ENCODE measurements at regions not wholly inside any gene's neighbourhood (a gene's known extent, or its start where the extent isn't known, plus 50 kb on each side); places are given as distances from the start of the nearest gene placed in this dataset.
"Not testable (repeated sequence)": the region's sequence is repeated elsewhere in the genome, so short reads cannot be mapped to it uniquely, and the experiment has no call there.

DNA sequence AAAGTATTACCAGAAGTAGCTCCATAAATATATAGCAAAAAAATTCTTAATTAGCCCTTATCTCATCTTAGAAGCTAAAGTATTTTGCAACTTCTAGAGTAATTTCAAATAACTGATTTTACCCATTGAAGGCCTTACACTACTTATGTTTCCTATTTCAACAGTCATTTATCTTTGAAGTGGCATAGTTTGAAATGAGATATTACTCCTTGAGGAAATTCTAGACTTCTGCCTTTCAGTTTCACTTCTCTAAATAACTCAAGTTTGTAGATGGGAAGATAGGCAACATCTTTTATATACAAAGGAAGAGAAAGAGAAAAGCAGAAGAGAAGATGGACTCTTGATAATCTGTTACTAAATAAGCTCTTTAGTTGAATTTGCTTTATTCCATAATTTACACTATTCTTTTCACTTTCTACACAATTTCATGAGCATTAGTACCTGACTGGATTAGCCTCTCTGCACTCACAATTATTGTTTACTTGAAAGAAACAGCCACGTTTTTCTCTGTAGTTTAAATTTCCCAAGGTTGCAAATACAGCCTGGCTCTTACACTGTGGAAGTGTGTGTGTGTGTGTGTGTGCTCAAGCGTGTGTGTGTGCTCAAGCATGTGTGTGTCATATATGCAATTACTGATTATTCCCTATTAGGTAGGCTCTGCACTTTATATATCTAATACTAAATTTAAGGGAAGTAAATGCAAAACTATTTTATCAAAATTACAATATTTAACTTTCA is 60.6 kb upstream of the EMB start:
- no peak for DNase-seq (ENCODE audit: low spot score)

- DNase-seq (ENCODE audit: low spot score): not testable (repeated sequence)
Measured at GRCh38 chr5:50513028-50513457, 72.0 kb upstream of the EMB start.

- not testable (repeated sequence) for DNase-seq (ENCODE audit: low spot score)
Measured at GRCh38 chr5:50521060-50521459, 80.0 kb upstream of the EMB start.

DNA sequence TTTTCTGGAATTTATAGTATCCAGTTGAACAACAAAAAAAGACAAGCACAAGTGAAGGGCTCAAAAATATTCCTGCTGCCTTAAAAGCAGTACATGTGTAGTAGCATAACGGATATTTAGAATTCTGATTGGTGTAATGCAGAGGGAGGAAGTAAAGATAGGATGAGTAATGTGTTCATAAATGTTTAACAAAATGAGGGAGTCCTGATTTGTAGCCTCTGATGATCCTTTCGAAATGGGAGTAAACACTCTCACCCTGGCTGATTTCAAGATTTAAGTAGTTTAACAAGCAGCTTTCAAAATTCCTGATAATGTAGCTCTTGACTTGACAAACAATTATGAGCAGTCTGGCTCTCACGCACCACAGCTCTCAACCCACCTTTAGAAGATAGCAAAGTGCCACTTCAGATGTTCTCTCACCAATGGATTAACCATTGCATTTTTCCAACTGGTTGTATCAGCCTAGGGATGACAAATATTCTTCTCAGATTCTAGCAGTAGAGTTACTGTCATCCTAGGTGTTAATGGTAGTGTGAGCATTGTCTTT is 86.5 kb upstream of the EMB start:
- DNase-seq (ENCODE audit: low spot score): not testable (repeated sequence)

DNA sequence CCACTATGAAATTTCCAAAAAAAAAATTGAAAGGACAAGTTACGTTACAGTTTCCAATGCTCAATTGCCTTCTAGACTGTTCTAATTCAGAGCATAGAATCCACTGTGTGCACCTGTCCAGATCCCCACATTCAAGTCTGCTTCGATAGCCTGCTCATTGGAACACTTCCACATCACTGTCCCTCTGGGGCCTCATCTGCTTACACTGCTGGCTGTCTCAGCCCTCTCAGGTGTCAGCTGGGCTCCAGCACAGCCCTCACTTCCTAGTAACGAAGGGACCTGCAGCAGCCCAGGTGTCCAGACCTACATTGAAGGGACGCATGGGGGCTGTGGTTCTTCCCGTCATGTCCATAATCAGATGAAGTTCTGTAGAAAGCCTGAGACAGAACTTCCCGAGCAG is 94.3 kb upstream of the EMB start:
- no peak for DNase-seq (ENCODE audit: low spot score)

DNA sequence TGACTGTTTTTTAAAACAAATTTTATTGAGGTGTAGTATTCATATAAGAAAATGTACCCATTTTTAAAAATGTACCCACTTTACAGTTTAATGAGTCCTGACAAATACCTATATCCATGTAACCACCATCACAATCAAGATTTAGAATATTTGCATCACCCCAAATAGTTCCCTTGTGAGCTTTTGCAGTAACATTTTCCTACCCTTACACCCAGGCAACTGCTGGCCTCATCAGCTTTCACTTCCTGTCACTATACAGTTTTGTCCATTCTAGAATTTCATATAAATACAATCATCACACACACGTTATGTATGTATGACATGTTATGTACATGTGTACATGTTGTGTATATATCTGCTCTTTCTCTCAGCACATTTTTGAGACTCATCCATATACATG is 96.4 kb upstream of the EMB start:
- not testable (repeated sequence) for DNase-seq (ENCODE audit: low spot score)

GRCh38 chr5:50547303-50547702 is 106.2 kb upstream of the EMB start:
- no peak for DNase-seq (ENCODE audit: low spot score)

DNA sequence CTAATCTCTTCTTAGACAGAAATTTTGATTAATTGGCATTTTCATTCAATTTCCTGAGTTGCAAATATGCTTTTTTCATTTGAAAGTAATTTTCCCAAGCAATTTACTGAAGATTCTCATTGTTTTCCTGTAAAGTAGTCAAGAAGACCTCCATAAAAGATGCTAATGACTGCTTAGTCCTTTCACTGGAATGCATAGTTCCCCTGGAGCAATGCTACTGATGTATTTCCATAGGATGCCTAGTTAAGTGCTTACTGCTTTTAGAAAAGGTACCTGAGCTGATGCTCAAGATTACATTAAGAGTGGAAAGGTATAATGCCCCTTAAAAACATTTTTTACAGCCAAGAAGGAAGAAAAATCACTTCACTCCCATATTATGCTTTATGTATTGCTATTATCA is 109.2 kb upstream of the EMB start:
- DNase-seq (ENCODE audit: low spot score): no peak

DNA sequence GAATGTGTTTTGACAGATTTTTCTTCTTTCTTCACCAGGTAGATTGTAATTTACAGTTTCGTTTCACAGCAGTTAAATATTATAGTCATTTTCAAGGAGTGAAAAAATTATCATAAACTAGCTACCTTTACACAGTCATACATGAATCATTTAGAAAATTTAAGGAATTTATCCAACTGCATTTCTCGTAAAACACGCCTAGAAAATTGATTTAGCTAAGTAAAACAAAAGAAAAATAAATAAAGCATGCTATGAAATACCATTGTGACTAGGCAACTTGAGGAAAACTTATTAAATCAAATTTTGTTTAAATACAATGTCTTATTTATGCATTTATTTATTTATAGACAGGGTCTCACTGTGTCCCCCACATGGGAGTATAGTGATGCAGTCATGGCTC is 109.9 kb upstream of the EMB start:
- DNase-seq (ENCODE audit: low spot score): no peak

DNA sequence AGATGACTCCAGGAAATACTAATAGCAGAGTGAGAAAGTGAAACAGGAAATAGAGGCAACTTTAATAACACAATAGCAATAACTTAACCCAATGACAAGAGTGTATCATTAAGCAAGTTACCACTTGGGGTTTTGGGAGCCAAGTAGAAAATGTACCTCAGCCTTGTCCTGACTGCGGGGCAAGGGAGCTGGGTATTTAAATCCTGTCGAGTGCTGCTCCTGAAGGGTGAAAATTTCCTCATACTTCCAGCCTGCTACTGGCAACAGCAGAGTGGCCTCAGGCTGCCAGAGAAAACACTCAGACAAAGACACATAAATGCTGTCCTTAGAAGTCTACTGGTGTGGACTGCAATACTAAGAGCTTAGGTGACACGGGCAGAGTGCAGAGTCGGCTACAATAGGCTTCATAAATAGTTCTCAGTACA is 112.5 kb upstream of the EMB start:
- no peak for DNase-seq (ENCODE audit: low spot score)

- not testable (repeated sequence) for DNase-seq (ENCODE audit: low spot score)
Measured at GRCh38 chr5:50558640-50559039, 107.8 kb upstream of the PARP8 start.

- no peak for DNase-seq (ENCODE audit: low spot score)
Measured at GRCh38 chr5:50559955-50560354, 106.5 kb upstream of the PARP8 start.

DNA sequence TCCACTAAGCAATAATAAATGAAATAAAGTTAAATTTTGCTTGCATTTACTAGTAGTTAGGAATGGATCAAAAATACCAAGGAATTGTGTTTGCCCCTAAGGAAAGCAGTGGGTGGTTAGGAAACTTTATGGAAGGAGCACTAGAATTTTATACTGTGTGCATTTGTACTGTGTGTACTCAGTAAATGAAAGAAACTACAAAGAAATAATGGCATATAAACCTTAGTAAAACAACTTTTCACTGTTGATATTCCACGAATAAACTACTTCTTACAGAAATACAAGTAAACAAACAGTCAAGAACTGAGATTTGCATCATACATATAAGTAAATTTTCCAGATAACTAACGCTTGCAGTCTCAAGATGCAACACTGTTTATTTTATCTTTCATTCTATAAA is 103.7 kb upstream of the PARP8 start:
- no peak for DNase-seq (ENCODE audit: low spot score)

- no peak for DNase-seq (ENCODE audit: low spot score)
Measured at GRCh38 chr5:50564079-50564478, 102.4 kb upstream of the PARP8 start.

GRCh38 chr5:50564558-50564957 is 101.9 kb upstream of the PARP8 start:
- DNase-seq (ENCODE audit: low spot score): no peak

DNA sequence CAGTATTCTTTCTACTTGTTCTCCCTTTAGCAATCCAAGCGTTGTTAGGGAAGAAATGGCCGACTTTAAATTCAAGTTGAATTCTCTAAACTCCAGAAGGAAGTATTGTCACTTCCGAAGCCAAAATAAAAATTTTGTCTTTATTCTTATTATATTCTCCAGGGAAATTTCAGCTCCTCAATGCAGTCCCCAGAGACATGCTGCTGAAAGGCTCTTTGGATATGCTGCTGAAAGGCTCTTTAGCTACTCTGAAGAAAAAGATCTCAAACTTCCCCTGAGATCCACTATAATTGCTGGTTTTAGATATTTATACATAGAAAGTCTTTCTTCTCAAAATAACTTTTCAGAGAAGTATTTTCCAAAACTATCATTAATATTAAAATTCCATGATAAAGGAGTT is 92.3 kb upstream of the PARP8 start:
- no peak for DNase-seq (ENCODE audit: low spot score)

- no peak for DNase-seq (ENCODE audit: low spot score)
Measured at GRCh38 chr5:50575740-50576139, 90.7 kb upstream of the PARP8 start.

GRCh38 chr5:50576265-50576664 is 90.2 kb upstream of the PARP8 start:
- DNase-seq (ENCODE audit: low spot score): no peak

DNA sequence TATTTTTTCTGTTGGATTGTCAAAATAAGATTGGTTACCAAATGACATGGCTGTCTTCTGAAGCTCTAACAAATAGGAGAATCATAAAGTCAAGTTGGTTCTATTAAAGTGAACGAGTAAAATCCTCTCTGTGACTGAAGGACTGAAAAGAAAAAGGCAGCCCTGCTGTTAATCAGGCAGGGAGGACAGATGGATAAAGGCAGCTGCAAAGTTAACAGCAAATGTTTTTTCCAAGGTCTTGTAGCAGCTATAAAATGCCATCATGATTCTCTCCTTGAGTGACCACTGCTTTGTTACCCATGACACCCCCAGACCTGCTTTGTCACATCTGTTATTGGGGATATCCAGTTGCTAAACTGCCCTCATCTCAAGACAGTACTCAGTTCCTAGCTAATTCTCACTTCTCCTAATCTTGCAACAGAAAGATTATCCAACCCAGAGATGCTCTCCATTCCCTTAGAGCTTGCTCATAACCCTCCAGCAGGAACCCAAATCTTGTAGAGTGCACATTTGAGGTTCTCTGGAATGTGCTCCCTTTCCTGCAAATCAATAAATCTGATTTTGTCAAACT is 89.7 kb upstream of the PARP8 start:
- no peak for DNase-seq (ENCODE audit: low spot score)

DNA sequence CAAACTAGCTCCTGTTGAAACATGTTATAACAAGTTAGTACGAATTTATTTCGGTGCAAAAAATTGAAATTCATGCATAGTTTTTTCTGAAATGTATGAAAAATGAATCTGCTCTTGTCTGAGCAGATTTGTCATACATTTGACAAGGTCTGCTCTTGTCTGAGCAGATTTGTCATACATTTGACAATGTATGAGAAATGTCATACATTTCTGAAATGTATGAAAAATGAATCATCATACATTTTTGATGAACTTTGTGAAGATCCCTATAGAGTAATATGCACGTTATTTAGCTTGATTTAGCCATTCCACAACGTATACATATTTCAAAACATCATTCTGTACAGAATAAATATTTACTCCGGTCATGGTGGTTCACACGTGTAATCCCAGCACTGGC is 85.9 kb upstream of the PARP8 start:
- DNase-seq (ENCODE audit: low spot score): no peak

GRCh38 chr5:50581845-50582244 is 84.6 kb upstream of the PARP8 start:
- DNase-seq (ENCODE audit: low spot score): not testable (repeated sequence)

- DNase-seq (ENCODE audit: low spot score): no peak
Measured at GRCh38 chr5:50582699-50583098, 83.7 kb upstream of the PARP8 start.

DNA sequence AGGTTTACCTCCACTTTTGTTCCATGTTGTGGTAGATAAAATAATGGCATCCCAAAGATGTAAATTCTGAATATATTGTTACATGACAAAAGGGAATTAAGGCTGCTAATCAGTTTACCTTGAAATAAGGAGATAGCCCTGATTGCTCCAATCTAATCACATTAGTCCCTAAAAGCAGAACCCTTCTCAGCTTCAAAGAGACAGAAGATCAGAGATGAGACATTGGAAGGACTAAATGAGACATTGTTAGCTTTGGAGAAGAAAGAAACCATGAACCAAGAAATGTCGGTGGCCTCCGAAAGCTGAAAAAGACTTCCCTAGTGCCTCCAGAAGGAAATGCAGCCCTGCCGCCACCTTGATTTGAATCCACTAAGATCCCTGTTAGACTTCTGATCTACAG is 82.8 kb upstream of the PARP8 start:
- DNase-seq (ENCODE audit: low spot score): no peak

- DNase-seq (ENCODE audit: low spot score): not testable (repeated sequence)
Measured at GRCh38 chr5:50588471-50588870, 78.0 kb upstream of the PARP8 start.
